HL-60 (cell line): ENCODE measurements at regions not wholly inside any gene's neighbourhood (a gene's known extent, or its start where the extent isn't known, plus 50 kb on each side); places are given as distances from the start of the nearest gene placed in this dataset.

Experiments
- CTCF ChIP-seq: IDR thresholded peaks from one replicate; pipeline ENCODE4 v1.5.1; 2011; ENCODE audit warnings: low read length, control low read depth, inconsistent platforms; ENCODE audit not compliant: insufficient read depth
- GABPA ChIP-seq: IDR thresholded peaks from 2 replicates; pipeline ENCODE4 v1.6.1; 2012; ENCODE audit warnings: low read depth
- REST ChIP-seq: IDR thresholded peaks from 2 replicates; pipeline ENCODE4 v1.6.1; 2012; ENCODE audit warnings: low read depth; ENCODE audit not compliant: insufficient replicate concordance
- SPI1 ChIP-seq: IDR thresholded peaks from 2 replicates; pipeline ENCODE4 v1.6.1; 2012; ENCODE audit warnings: low read depth, mild to moderate bottlenecking, borderline replicate concordance

GRCh38 chr2:176507786-176508185 lies 238.5 kb downstream of the MTX2 start:
- TF ChIP-seq CTCF: no peak
- no peak for TF ChIP-seq SPI1
- no peak for TF ChIP-seq GABPA
- no peak for TF ChIP-seq REST
